ENCODE measurements at regions not wholly inside any gene's neighbourhood (a gene's known extent, or its start where the extent isn't known, plus 50 kb on each side); places are given as distances from the start of the nearest gene placed in this dataset.

DNA sequence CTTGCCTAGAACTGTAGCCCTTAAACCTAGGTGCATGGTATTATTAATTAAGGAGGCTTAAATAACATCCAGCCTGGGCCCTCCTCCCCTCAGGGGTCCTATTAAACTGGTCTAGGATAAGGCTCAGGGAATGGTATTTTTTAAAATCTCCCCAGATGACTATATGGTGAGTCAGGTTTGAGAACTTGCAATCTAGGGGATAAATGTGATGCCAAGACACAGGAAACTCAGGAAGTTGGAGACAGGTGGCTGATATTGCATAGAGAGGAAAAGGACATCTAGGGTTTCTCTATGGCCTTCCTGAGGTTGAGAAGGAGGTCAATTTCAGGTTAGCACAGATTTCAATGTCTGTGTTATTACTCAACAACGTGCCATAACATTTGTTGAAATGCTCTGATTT is 581.0 kb downstream of the TLE1 start:
- dilution Hi-C loops (cut with MboI; ENCODE audit: extremely low pct_ligation_motif_present, low sequenced_read_pairs) = no loop called here
- no peak for DNase-seq (ENCODE audit: low read depth, low spot score)
- CTCF ChIA-PET = no interaction called here

DNA sequence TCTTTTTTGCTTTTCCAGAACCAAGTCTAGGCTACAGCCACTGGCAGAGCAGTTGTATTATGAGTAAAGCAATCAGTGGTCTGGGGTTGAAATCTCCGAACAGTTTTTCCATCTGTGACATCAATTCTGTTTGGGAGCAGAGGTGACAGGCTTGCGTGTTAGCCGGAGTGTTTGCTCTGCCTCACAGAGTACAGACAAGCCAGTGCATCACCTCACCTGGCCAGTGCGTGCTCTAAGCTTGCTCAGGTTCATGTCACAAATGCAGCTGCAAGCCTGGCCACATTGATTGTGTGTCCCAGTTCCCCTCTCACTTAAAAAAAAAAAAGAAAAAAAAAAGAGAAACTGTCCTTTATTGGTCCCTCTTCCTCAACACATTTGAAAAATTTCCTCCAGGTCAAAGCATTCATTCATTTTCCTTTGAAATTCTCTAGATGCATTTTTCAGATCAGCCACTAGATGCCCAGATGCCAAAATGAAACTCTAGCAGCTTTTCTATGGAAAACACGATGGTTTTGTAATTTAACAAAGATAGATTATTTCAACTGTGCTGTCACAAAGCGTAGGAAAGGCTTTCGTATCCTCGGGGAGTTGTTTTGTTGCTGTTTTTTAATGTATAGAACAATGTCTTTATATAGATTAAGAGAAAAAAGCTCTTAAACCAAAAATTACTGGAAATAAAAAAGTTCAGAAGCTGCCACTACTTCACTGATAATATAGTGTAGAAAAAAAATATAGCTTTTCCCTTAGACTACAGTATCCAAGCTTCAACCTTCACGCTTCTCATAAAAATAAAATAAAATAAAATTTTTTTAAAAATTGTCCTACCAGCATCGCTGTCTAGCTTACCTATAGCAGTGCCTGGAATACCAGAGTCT is 585.5 kb downstream of the TLE1 start:
- no peak for FAIRE-seq
- Histone ChIP-seq H3K79me2 (ENCODE audit: control insufficient read depth, insufficient read depth, low read length) (no peaks in the 10 kb centered on the region), H3K4me2 (ENCODE audit: insufficient read depth, low read length) (no peak overlapping the region), H3K27me3 (ENCODE audit: control insufficient read depth in 2 of 2, insufficient read depth in 2 of 2, low read length in 2 of 2) (no peaks in the 10 kb centered on the region), H3K36me3 (ENCODE audit: control insufficient read depth in 2 of 2, extremely low read depth in 1 of 2, insufficient read depth in 2 of 2, low read length in 2 of 2) (no peaks in the 10 kb centered on the region), H3K9me1 (replicated peaks; ENCODE audit: control insufficient read depth, extremely low read depth, insufficient read depth, low read length) (no peaks in the 10 kb centered on the region), H2AFZ (ENCODE audit: low read depth, low read length) (no peak overlapping the region), H3K9me3 (replicated peaks; ENCODE audit: control insufficient read depth, insufficient read depth, low read length) (no peaks in the 10 kb centered on the region), H3K27ac (ENCODE audit: insufficient read depth, low read depth, low read length) (no peak overlapping the region), H3K4me1 (ENCODE audit: control insufficient read depth, extremely low read depth, insufficient read depth, low read length) (no peaks in the 10 kb centered on the region), H4K20me1 (replicated peaks; ENCODE audit: control insufficient read depth, extremely low read depth, insufficient read depth, low read length) (no peaks in the 10 kb centered on the region), H3K4me3 (replicated peaks in 1 of 3; ENCODE audit: insufficient read depth in 1 of 3, low read depth in 1 of 3, low read length in 3 of 3) (no peak overlapping the region), H3K9ac (replicated peaks; ENCODE audit: extremely low read depth, insufficient read depth, low read length) (no peak overlapping the region)
- ChIA-PET POLR2A (no interaction called here), CTCF (no interaction called here)
- TF ChIP-seq, protein P1, sequence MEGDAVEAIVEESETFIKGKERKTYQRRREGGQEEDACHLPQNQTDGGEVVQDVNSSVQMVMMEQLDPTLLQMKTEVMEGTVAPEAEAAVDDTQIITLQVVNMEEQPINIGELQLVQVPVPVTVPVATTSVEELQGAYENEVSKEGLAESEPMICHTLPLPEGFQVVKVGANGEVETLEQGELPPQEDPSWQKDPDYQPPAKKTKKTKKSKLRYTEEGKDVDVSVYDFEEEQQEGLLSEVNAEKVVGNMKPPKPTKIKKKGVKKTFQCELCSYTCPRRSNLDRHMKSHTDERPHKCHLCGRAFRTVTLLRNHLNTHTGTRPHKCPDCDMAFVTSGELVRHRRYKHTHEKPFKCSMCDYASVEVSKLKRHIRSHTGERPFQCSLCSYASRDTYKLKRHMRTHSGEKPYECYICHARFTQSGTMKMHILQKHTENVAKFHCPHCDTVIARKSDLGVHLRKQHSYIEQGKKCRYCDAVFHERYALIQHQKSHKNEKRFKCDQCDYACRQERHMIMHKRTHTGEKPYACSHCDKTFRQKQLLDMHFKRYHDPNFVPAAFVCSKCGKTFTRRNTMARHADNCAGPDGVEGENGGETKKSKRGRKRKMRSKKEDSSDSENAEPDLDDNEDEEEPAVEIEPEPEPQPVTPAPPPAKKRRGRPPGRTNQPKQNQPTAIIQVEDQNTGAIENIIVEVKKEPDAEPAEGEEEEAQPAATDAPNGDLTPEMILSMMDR (IDR thresholded peaks at IDR 0.05; ENCODE audit: extremely low read depth in 1 of 2, insufficient read depth in 1 of 2, low read depth in 1 of 2, low read length in 2 of 2) = peak in 1 of 2 donors; percentile 10
- TF ChIP-seq, protein P2, sequence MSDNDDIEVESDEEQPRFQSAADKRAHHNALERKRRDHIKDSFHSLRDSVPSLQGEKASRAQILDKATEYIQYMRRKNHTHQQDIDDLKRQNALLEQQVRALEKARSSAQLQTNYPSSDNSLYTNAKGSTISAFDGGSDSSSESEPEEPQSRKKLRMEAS (IDR thresholded peaks at IDR 0.05; ENCODE audit: insufficient read depth, insufficient read length) = no peak
- TF ChIP-seq POLR2A (IDR thresholded peaks at IDR 0.05; ENCODE audit: low read depth, low read length) (no peak), FOS (IDR thresholded peaks at IDR 0.05; ENCODE audit: borderline replicate concordance, insufficient read depth, low read length) (no peak), GATA2 (IDR thresholded peaks at IDR 0.05; ENCODE audit: insufficient read depth, insufficient read length, low read depth, low read length) (no peak), JUN (IDR thresholded peaks at IDR 0.05; ENCODE audit: borderline replicate concordance, insufficient read depth, insufficient read length, low read depth) (no peak)
- dilution Hi-C loops (cut with MboI; ENCODE audit: extremely low pct_ligation_motif_present, low sequenced_read_pairs) (no loop called here), intact Hi-C loops (cut with micrococcal nuclease) (no loop called here)
- DNase-seq (ENCODE audit: low read depth, low spot score) = no peak
- BruUV-seq (replicated peaks) = no TSS peak

More for the DNA sequence above, 581.0 kb downstream of the TLE1 start:
- BruUV-seq (replicated peaks) = no TSS peak
- Histone ChIP-seq H3K9me1 (replicated peaks; ENCODE audit: control insufficient read depth, extremely low read depth, insufficient read depth, low read length) (no peaks in the 10 kb centered on the region), H3K27me3 (ENCODE audit: control insufficient read depth in 2 of 2, insufficient read depth in 2 of 2, low read length in 2 of 2) (no peaks in the 10 kb centered on the region), H3K4me1 (ENCODE audit: control insufficient read depth, extremely low read depth, insufficient read depth, low read length) (no peaks in the 10 kb centered on the region), H3K4me3 (replicated peaks in 1 of 3; ENCODE audit: insufficient read depth in 1 of 3, low read depth in 1 of 3, low read length in 3 of 3) (no peak overlapping the region), H2AFZ (ENCODE audit: low read depth, low read length) (no peak overlapping the region), H3K9me3 (replicated peaks; ENCODE audit: control insufficient read depth, insufficient read depth, low read length) (no peaks in the 10 kb centered on the region), H3K79me2 (ENCODE audit: control insufficient read depth, insufficient read depth, low read length) (no peaks in the 10 kb centered on the region), H3K36me3 (ENCODE audit: control insufficient read depth in 2 of 2, extremely low read depth in 1 of 2, insufficient read depth in 2 of 2, low read length in 2 of 2) (no peaks in the 10 kb centered on the region), H3K27ac (ENCODE audit: insufficient read depth, low read depth, low read length) (no peak overlapping the region), H4K20me1 (replicated peaks; ENCODE audit: control insufficient read depth, extremely low read depth, insufficient read depth, low read length) (no peaks in the 10 kb centered on the region), H3K4me2 (ENCODE audit: insufficient read depth, low read length) (no peak overlapping the region), H3K9ac (replicated peaks; ENCODE audit: extremely low read depth, insufficient read depth, low read length) (no peak overlapping the region)
- POLR2A ChIA-PET = no interaction called here
- intact Hi-C loops (cut with micrococcal nuclease) = no loop called here
- FAIRE-seq = no peak
- TF ChIP-seq FOS (IDR thresholded peaks at IDR 0.05; ENCODE audit: borderline replicate concordance, insufficient read depth, low read length) (peak; percentile 46), MYC (IDR thresholded peaks at IDR 0.05; ENCODE audit: low read depth, low read length) (no peak), GATA2 (IDR thresholded peaks at IDR 0.05; ENCODE audit: insufficient read depth, insufficient read length, low read depth, low read length) (peak; percentile 11)
